ENCODE measurements at regions not wholly inside any gene's neighbourhood (a gene's known extent, or its start where the extent isn't known, plus 50 kb on each side); places are given as distances from the start of the nearest gene placed in this dataset.

- no peak for TF ChIP-seq POLR2A (IDR thresholded peaks at IDR 0.05)
- TF ChIP-seq, protein P1, sequence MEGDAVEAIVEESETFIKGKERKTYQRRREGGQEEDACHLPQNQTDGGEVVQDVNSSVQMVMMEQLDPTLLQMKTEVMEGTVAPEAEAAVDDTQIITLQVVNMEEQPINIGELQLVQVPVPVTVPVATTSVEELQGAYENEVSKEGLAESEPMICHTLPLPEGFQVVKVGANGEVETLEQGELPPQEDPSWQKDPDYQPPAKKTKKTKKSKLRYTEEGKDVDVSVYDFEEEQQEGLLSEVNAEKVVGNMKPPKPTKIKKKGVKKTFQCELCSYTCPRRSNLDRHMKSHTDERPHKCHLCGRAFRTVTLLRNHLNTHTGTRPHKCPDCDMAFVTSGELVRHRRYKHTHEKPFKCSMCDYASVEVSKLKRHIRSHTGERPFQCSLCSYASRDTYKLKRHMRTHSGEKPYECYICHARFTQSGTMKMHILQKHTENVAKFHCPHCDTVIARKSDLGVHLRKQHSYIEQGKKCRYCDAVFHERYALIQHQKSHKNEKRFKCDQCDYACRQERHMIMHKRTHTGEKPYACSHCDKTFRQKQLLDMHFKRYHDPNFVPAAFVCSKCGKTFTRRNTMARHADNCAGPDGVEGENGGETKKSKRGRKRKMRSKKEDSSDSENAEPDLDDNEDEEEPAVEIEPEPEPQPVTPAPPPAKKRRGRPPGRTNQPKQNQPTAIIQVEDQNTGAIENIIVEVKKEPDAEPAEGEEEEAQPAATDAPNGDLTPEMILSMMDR (IDR thresholded peaks at IDR 0.05) = no peak
Measured at GRCh38 chrX:959595-959994, 252.9 kb downstream of the CRLF2 start.
